GM11168 (cell line): ENCODE measurements at regions not wholly inside any gene's neighbourhood (a gene's known extent, or its start where the extent isn't known, plus 50 kb on each side); places are given as distances from the start of the nearest gene placed in this dataset.
"Not testable (repeated sequence)": the region's sequence is repeated elsewhere in the genome, so short reads cannot be mapped to it uniquely, and the experiment has no call there.

Source experiments
- in situ Hi-C: fragments of 300-500 bp; cut with MboI; formaldehyde crosslinking; loops from one replicate; pipeline ENCODE4 v1.12.0; 2022; ENCODE audit warnings: low sequenced_read_pairs; ENCODE audit not compliant: unreplicated experiment

- in situ Hi-C loops, result no loop called here
Observed at GRCh38 chr5:115751176-115751575, 65.3 kb downstream of the CDO1 start.

DNA sequence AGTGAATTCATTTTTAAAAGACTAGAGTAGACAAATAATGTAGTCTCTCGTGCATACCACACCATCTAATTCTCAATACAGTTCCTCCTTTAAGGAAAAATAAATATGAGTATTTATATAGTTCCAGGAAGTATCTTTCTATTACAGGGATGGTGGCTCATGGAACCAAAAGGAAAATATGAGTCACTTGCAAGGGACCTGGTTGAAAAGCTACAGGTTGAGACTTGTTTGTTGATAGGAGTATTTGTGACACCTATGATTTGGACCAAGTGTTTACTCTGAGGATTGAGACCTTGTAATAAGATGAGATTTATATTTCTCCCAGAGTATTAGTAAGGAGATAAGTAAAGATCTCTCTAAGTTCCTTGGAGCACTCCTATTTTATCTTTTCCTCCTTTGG is 67.4 kb downstream of the CDO1 start:
- in situ Hi-C loops, result no loop called here

DNA sequence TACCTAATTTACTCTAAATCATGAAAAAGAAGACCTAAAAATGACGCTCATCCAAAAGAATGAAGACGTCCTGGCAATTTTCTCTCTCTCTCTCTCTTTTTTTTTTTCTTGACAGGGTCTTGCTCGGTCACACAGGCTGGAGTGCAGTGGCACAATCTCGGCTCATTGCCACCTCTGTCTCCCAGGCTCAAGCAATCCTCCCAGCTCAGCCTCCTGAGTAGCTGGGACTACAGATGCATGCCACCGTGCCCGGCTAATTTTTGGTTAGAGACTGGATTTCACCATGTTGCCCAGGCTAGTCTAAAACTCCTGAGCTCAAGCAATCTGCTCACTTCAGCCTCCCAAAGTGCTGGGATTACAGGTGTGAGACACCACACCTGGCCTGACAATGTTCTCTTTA is 77.2 kb downstream of the CDO1 start:
- in situ Hi-C loops, result not testable (repeated sequence)

GRCh38 chr5:115738830-115739229 is 77.6 kb downstream of the CDO1 start:
- in situ Hi-C loops, result no loop called here

DNA sequence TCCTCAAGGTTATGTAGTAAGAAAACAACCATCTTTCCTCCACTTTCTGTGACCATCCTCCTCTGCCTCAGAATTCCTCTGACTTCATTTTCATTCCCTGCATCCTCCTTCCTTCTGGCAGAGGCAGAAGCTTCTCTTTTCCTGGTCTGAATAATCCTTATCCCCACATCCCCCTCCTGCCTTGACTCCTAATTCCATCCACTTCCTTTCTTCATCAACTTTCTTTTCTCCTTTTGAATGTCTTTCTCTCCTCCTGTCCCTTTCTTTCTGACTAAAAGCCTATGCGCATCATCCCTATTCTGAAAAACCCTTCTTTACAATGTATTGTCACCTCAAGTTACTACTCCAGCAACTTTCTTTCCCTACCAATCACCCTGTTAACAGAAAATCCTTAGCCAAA is 79.0 kb downstream of the CDO1 start:
- in situ Hi-C loops, result no loop called here

GRCh38 chr5:115736690-115737005 is 79.8 kb downstream of the CDO1 start:
- in situ Hi-C loops, result no loop called here

GRCh38 chr5:115736004-115736689 is 80.3 kb downstream of the CDO1 start:
- in situ Hi-C loops, result no loop called here

GRCh38 chr5:115735108-115735998 is 81.1 kb downstream of the CDO1 start:
- in situ Hi-C loops, result no loop called here

DNA sequence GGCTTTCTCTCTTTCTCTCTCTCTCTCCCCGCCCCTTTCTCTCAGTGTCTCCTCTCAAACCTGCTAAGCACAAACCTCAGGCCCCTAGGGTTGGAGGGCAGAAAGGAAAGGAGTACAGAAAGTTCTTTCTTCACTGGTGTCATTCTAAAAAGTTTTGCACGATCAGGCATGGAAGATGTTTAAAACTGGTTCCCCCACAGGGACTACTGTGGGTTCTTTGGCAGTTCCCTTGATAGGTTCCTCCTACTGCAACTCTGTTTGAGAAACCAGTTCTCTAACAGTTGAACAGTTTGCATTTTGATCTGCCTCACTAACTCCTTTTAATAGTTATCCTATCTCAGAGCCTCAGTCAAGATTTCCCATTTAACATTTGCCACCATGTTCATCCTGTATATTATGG is 82.9 kb downstream of the CDO1 start:
- in situ Hi-C loops, result no loop called here

DNA sequence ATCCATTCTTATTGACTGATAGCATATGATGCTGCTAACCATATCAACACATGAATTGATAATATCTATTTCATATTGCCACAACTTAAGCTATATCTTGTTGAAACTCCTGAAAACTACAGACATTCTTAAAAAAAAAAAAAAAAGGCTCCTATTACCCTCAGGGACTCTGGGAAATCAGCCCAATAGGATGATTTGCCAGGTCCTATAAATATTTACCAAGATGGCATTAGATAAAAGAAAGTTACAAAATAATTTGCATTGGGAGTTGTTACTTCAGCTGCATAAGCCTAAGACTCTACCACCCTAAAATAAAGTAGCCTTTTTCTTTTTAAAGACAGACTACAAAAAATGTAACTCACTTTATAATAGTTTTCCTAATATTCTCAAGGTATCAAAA is 84.4 kb downstream of the CDO1 start:
- in situ Hi-C loops, result no loop called here

- in situ Hi-C loops, result no loop called here
Observed at GRCh38 chr5:115725522-115725921, 90.9 kb downstream of the CDO1 start.

- in situ Hi-C loops, result no loop called here
Observed at GRCh38 chr5:115723220-115723619, 93.2 kb downstream of the CDO1 start.

DNA sequence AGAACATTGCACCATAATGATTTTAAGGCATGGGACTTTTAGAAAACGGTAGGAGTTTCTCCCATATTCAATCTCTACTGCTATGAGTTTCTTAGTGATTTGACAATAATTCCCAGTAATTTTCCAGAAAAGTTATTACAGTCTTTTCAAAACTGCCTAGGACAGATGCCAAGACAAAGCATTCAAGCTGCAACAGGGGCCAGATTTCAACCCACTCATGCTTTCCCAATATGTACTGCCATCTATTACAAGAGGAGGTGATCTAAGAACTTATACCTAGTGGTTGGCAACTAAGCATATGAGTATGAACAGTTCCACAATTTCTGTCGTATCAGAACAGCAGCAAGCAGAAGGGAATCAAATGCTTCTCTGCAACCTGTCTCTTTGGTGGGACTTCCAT is 95.1 kb upstream of the TMED7 start:
- in situ Hi-C loops, result no loop called here

DNA sequence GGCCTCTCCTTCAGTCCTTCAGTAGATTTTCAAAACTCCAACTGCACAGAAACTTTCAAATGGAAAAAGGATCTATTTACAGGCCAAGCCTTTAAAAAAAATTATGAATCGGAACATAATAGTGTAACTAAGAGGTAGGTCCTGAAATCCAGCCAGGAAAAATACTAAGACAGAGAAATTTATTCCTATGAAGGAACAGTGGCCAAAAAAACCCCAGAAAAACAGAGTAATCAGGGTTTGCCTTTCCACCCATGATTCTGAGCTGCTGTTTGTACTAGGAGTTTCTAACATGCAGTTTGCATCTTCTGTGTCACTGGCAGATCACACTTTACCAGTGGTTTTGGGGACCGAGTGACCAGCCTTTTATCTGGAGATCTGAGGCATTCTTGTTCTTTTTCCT is 93.1 kb upstream of the TMED7 start:
- in situ Hi-C loops, result loop anchor here (10.0 kb wide), 1 partner anchor 76 kb away; no protein-coding TSS in a partner anchor

DNA sequence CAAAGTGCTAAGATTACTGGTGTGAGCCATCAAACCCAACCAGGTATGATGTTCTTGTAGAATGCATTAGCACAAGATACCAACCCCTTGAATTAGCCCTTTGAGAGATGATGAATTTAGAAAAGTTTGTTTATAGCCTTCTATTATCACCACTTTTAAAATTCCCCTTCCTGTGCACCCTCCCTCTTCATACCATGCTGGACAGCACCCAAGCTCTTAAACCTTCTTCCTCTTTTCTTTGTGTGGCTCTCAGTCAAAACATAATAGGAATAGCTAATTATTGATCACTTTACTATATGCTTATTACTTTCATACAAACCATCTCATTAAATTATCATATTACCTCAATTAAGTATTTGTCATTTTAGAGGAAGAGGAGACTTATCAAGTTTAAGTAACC is 87.6 kb upstream of the TMED7 start:
- in situ Hi-C loops, result loop anchor here (10.0 kb wide), 1 partner anchor 81 kb away; no protein-coding TSS in a partner anchor

DNA sequence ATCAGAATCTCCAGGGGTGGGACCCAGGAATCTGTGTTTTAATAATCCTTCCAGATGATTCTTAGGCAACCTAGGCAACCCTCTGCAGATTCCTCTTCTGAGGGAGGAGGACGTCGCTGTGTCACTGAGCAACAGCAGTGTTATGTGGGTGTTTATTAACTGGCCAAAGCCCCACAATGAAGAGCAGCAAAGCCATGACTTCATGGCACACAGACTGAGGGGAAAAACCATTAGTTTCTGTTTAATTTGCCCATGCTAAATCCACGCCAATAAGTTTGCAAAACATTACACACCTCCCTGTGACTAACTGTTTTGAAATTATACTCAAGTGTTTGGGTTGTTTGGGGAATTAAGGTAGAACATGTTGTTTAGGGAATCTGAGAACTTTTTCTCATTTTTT is 83.7 kb upstream of the TMED7 start:
- in situ Hi-C loops, result no loop called here

- in situ Hi-C loops, result no loop called here
Observed at GRCh38 chr5:115708819-115709477, 83.1 kb upstream of the TMED7 start.

DNA sequence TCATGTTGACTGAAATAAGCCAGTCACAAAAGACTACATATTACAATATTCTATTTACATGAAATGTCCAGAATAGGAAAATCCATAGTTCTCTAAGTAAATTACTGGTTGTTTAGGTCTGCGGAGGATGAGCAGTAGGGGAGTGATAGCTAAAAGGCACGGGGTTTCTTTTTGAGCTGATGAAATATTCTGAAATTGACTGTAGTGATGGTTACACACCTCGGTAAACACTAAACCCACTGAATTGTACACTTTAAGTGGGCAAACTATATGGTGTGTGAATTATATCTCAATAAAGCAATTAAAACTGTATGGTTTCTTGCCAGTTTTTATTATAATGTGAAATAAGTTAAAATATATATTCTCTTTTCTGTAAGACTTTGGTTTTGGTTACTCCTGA is 77.7 kb upstream of the TMED7 start:
- in situ Hi-C loops, result no loop called here

DNA sequence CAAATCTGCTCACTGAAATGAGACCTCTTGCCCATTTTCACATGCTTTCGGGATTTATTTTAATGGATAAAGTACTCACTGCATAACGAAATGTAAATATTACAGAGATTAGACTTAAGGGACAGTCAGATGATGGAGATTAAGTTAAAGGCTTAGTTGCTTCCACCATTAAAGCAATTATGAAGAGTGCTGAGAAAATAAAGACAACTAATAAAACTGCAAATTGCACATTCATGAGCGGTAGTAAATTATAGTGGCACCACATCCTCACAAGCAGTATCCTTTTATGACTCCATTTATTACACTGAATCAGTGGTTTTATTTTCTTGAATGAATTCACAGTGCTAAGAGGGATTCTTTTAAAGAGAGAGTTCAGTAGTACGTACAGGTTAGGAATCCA is 76.2 kb upstream of the TMED7 start:
- in situ Hi-C loops, result no loop called here

- in situ Hi-C loops, result no loop called here
Observed at GRCh38 chr5:115699967-115700366, 74.1 kb upstream of the TMED7 start.

- in situ Hi-C loops, result no loop called here
Observed at GRCh38 chr5:115696141-115696650, 70.4 kb upstream of the TMED7 start.
